SK-N-MC (cell line): ENCODE measurements at regions not wholly inside any gene's neighbourhood (a gene's known extent, or its start where the extent isn't known, plus 50 kb on each side); places are given as distances from the start of the nearest gene placed in this dataset.

ENCODE experiments used
- DNase-seq: peaks from one replicate; pipeline ENCODE4 v3.0.0-alpha.2; 2011; ENCODE audit warnings: low read depth, low spot score
- H3K27ac ChIP-seq: fragments of 200-600 bp; sonication (generic); 2 replicates; pipeline ENCODE4 v1.5.1; 2016; ENCODE audit warnings: mixed run types
- H3K36me3 ChIP-seq: fragments of 200-600 bp; sonication (generic); 2 replicates; pipeline ENCODE4 v1.6.1; 2017; ENCODE audit warnings: antibody characterized with exemption, low read length, mixed read lengths; ENCODE audit not compliant: insufficient read depth
- H3K4me3 ChIP-seq: fragments of 200-600 bp; sonication (generic); 2 replicates; pipeline ENCODE4 v1.5.1; 2016
- H3K9ac ChIP-seq: fragments of 200-600 bp; sonication (generic); 2 replicates; pipeline ENCODE4 v1.8.0; 2017; ENCODE audit warnings: mixed run types, mixed read lengths; ENCODE audit not compliant: insufficient read length
- H3K9me3 ChIP-seq: fragments of 200-600 bp; sonication (generic); 2 replicates; pipeline ENCODE4 v1.6.1; 2017; ENCODE audit warnings: low read depth, mild to moderate bottlenecking, antibody characterized with exemption, low read length, moderate library complexity, mixed read lengths
- EZH2 ChIP-seq: fragments of 200-600 bp; sonication (generic); IDR thresholded peaks from one replicate; pipeline ENCODE4 v1.6.1; 2017; ENCODE audit warnings: antibody characterized with exemption
- FOXP2 ChIP-seq: optimal IDR thresholded peaks from 2 replicates; pipeline ENCODE3; 2011; ENCODE audit warnings: mild to moderate bottlenecking, moderate library complexity; ENCODE audit not compliant: insufficient read depth; ENCODE audit errors: extremely low read length, control extremely low read depth
- POLR2AphosphoS5 ChIP-seq: IDR thresholded peaks from 2 replicates; pipeline ENCODE4 v1.6.1; 2012; ENCODE audit warnings: mild to moderate bottlenecking, low read depth, low read length, borderline replicate concordance

DNA sequence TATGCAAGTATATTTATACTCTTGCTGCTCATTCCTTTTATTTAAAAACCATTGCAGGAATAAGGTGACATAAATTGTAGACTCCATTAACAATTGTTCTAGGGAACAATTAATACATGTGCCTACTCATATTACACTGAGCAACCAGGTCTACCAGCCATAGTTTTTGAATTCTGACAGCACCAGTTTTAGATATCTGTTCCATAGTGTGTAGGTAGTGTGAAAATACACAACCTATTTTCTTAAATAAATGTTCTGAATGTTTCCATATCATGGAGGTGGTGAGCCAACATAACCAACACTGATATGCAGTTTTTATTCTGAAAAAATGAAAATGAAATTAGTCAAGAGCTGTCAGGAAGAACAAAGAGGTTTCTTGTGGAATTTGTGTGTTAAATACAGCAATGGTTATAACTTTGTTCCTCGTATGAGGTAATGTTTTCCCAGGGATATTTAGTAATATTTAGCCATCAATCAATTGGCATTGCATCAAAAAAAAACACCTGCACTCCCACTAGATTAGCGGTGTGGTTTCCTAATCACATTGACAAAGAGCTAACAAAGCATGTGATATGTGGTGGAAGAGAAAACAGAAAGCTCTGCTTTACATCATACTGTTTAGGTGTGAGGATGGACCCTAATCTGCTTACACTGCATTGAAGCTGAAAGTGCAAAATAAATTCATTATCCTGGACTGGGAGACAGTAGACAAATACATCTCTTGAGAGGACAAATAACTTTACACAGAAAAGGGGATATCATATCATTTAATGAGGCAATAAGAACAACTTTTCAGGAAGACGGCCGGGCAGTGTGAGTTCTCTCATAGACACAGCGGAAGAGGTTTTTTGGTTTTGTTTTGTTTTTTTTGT is 369.5 kb upstream of the THBS1 start:
- Histone ChIP-seq H3K4me3 (no peak overlapping the region), H3K9me3 (no peaks in the 10 kb centered on the region), H3K9ac (no peak overlapping the region), H3K27ac (no peak overlapping the region), H3K36me3 (no peaks in the 10 kb centered on the region)
- no peak for TF ChIP-seq FOXP2
- TF ChIP-seq POLR2AphosphoS5, result no peak
- TF ChIP-seq EZH2, result no peak
- DNase-seq, result no peak

DNA sequence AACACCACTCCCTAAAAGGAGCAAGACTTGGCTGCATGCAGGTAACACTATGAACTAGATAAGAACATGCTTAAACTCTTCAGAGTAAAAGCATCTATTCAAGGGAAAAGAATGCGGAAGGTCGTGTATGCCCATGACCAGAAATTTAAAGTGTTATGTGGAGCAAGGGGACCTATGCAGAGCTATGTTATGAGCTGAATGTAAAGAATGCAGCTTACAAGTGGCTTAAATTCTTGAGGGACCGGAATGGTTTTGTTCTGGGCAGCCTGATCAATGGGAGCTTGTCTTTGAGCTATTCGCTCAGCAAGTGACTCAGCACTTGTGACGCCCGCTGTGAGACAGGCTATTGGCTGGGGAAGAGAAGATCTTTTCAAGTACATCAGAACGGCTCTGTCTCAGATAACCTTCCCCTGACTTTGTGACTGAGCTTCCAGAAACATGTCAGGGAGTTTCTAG is 367.5 kb upstream of the THBS1 start:
- TF ChIP-seq FOXP2 (no peak), EZH2 (no peak), POLR2AphosphoS5 (no peak)
- Histone ChIP-seq H3K9me3 (no peaks in the 10 kb centered on the region), H3K9ac (no peak overlapping the region), H3K27ac (no peak overlapping the region), H3K36me3 (no peaks in the 10 kb centered on the region), H3K4me3 (no peak overlapping the region)
- no peak for DNase-seq

GRCh38 chr15:39215015-39215414 is 365.9 kb upstream of the THBS1 start:
- H3K27ac ChIP-seq, result no peak overlapping the region

GRCh38 chr15:39216816-39217215 is 364.1 kb upstream of the THBS1 start:
- no peak overlapping the region for H3K27ac ChIP-seq
- H3K9ac ChIP-seq, result no peak overlapping the region
- H3K4me3 ChIP-seq, result no peak overlapping the region
- no peak for TF ChIP-seq EZH2
- no peak for TF ChIP-seq POLR2AphosphoS5
- TF ChIP-seq FOXP2, result no peak
- DNase-seq, result no peak
- H3K9me3 ChIP-seq, result no peaks in the 10 kb centered on the region
- no peaks in the 10 kb centered on the region for H3K36me3 ChIP-seq

More at GRCh38 chr15:39215015-39215414, 365.9 kb upstream of the THBS1 start:
- Histone ChIP-seq H3K4me3 (no peak overlapping the region), H3K9me3 (no peaks in the 10 kb centered on the region), H3K9ac (no peak overlapping the region), H3K36me3 (no peaks in the 10 kb centered on the region)
- no peak for DNase-seq
- TF ChIP-seq FOXP2, result no peak
- TF ChIP-seq POLR2AphosphoS5, result no peak
- TF ChIP-seq EZH2, result no peak

- Histone ChIP-seq H3K27ac (no peak overlapping the region), H3K36me3 (no peaks in the 10 kb centered on the region), H3K9me3 (no peaks in the 10 kb centered on the region), H3K4me3 (no peak overlapping the region), H3K9ac (no peak overlapping the region)
- no peak for DNase-seq
- TF ChIP-seq EZH2 (no peak), FOXP2 (no peak), POLR2AphosphoS5 (no peak)
Measured at GRCh38 chr15:39219608-39220007, 361.3 kb upstream of the THBS1 start.

DNA sequence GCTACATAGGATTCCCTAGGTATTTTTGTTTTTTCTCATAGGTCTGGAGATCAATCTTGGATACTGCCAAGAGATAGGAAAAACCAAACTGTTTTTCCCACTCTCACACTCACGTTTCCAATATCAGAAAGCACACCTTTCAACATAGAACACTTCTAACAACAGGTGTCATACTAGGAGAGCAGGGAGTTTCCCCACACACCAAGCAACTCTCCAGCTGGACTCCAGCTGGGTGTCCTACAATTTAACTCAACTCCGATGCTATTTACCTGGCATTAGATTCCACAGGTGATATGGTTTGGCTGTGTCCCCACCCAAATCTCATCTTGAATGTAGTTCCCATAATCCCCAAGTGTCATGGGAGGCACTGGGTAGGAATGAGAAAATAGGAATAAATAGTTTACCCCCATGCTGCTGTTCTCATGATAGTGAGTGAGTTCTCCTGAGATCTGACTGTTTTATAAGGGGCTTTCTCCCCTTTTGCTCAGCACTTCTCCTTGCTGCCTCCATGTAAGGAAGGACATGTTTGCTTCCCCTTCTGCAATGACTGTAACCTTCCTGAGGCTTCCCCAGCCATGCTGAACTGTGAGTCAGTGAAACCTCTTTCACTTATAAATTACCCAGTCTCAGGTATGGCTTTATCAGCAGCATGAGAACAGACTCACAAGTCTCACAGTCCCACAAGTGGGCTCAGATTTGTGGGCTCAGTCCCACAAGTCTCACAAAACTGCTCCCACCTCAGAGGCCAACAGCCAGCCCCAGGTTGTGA is 354.5 kb upstream of the THBS1 start:
- TF ChIP-seq POLR2AphosphoS5 (no peak), EZH2 (no peak), FOXP2 (no peak)
- Histone ChIP-seq H3K27ac (no peak overlapping the region), H3K9ac (no peak overlapping the region), H3K4me3 (no peak overlapping the region), H3K36me3 (no peaks in the 10 kb centered on the region), H3K9me3 (no peaks in the 10 kb centered on the region)
- no peak for DNase-seq

GRCh38 chr15:39227001-39227400 is 353.9 kb upstream of the THBS1 start:
- Histone ChIP-seq H3K9me3 (no peaks in the 10 kb centered on the region), H3K36me3 (no peaks in the 10 kb centered on the region), H3K4me3 (no peak overlapping the region), H3K9ac (no peak overlapping the region), H3K27ac (no peak overlapping the region)
- no peak for DNase-seq
- TF ChIP-seq FOXP2 (no peak), EZH2 (no peak), POLR2AphosphoS5 (no peak)

DNA sequence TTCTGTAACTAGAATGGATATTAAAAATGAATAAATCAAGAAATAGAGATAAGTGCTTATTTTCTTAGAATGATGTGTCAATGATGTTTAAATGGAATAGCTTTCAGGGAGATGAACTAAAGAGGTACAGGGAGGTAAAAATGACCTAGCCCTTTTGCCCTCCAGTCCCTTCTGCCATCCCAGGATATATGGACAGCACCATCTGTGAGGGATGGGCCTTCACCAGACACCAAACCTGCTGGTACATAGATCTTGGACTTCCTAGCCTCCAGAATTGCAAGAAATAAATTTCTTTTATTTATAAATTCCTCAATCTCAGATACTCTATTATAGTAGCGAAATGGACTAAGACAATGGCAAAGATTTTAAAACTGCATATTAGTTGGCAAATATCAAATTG is 352.0 kb upstream of the THBS1 start:
- no peaks in the 10 kb centered on the region for H3K36me3 ChIP-seq
- no peak for DNase-seq
- H3K27ac ChIP-seq, result no peak overlapping the region
- no peak for TF ChIP-seq POLR2AphosphoS5
- no peak for TF ChIP-seq FOXP2
- TF ChIP-seq EZH2, result no peak
- H3K9me3 ChIP-seq, result no peaks in the 10 kb centered on the region
- H3K4me3 ChIP-seq, result no peak overlapping the region
- no peak overlapping the region for H3K9ac ChIP-seq
